ENCODE measurements at regions not wholly inside any gene's neighbourhood (a gene's known extent, or its start where the extent isn't known, plus 50 kb on each side); places are given as distances from the start of the nearest gene placed in this dataset.

GRCh38 chr4:180810581-180810980, 1432.6 kb upstream of the TENM3 start:
- Histone ChIP-seq H3K36me3 (replicated peaks; ENCODE audit: insufficient read depth, low read length) (no peaks in the 10 kb centered on the region), H4K20me1 (ENCODE audit: insufficient read depth, low read length) (no peaks in the 10 kb centered on the region), H2AFZ (ENCODE audit: low read length) (no peak overlapping the region), H3K27ac (ENCODE audit: low read length) (no peak overlapping the region), H3K79me2 (ENCODE audit: low read length) (no peaks in the 10 kb centered on the region), H3K9ac (ENCODE audit: low read length) (no peak overlapping the region), H3F3A (ENCODE audit: insufficient read depth, low read length) (no peaks in the 10 kb centered on the region), H3K4me3 (ENCODE audit: low read length) (no peak overlapping the region), H3K9me3 (replicated peaks; ENCODE audit: insufficient read depth, low read length) (no peaks in the 10 kb centered on the region), H3K4me2 (ENCODE audit: low read depth, low read length) (no peak overlapping the region), H3K4me1 (ENCODE audit: low read length) (peaks cover 18% of the 10 kb centered on the region), H3K9me2 (replicated peaks; ENCODE audit: insufficient read depth, low read length) (no peaks in the 10 kb centered on the region), H3K27me3 (replicated peaks; ENCODE audit: insufficient read depth, low read length) (no peaks in the 10 kb centered on the region)
- no peak for TF ChIP-seq EZH2phosphoT487 (IDR thresholded peaks at IDR 0.05; ENCODE audit: low read length)
- TF ChIP-seq CTCF (IDR thresholded peaks at IDR 0.05; ENCODE audit: low read length): no peak
- TF ChIP-seq EZH2 (optimal IDR thresholded peaks at IDR 0.05; ENCODE audit: low read depth, low read length): no peak
- DNase-seq: no peak

- Histone ChIP-seq H3K9me3 (replicated peaks; ENCODE audit: insufficient read depth, low read length) (no peaks in the 10 kb centered on the region), H3K4me3 (ENCODE audit: low read length) (no peak overlapping the region), H4K20me1 (ENCODE audit: insufficient read depth, low read length) (no peaks in the 10 kb centered on the region), H3K27me3 (replicated peaks; ENCODE audit: insufficient read depth, low read length) (no peaks in the 10 kb centered on the region), H3K4me1 (ENCODE audit: low read length) (peaks cover 17% of the 10 kb centered on the region), H3K9ac (ENCODE audit: low read length) (no peak overlapping the region), H2AFZ (ENCODE audit: low read length) (no peak overlapping the region), H3K4me2 (ENCODE audit: low read depth, low read length) (no peak overlapping the region), H3K9me2 (replicated peaks; ENCODE audit: insufficient read depth, low read length) (no peaks in the 10 kb centered on the region), H3K79me2 (ENCODE audit: low read length) (no peaks in the 10 kb centered on the region), H3K27ac (ENCODE audit: low read length) (peak overlapping the region; percentile 2; the same call in 1 of the 2 replicates), H3K36me3 (replicated peaks; ENCODE audit: insufficient read depth, low read length) (no peaks in the 10 kb centered on the region), H3F3A (ENCODE audit: insufficient read depth, low read length) (no peaks in the 10 kb centered on the region)
- TF ChIP-seq EZH2phosphoT487 (IDR thresholded peaks at IDR 0.05; ENCODE audit: low read length): no peak
- no peak for TF ChIP-seq EZH2 (optimal IDR thresholded peaks at IDR 0.05; ENCODE audit: low read depth, low read length)
- no peak for TF ChIP-seq CTCF (IDR thresholded peaks at IDR 0.05; ENCODE audit: low read length)
- DNase-seq: peak; percentile 27
Observed at GRCh38 chr4:180811556-180811955, 1431.6 kb upstream of the TENM3 start.

- no peaks in the 10 kb centered on the region for H4K20me1 ChIP-seq (ENCODE audit: insufficient read depth, low read length)
- H2AFZ ChIP-seq (ENCODE audit: low read length): no peak overlapping the region
- H3K36me3 ChIP-seq (replicated peaks; ENCODE audit: insufficient read depth, low read length): no peaks in the 10 kb centered on the region
- no peaks in the 10 kb centered on the region for H3K27me3 ChIP-seq (replicated peaks; ENCODE audit: insufficient read depth, low read length)
- no peaks in the 10 kb centered on the region for H3K9me2 ChIP-seq (replicated peaks; ENCODE audit: insufficient read depth, low read length)
- DNase-seq: no peak
- H3K27ac ChIP-seq (ENCODE audit: low read length): no peak overlapping the region
- no peak overlapping the region for H3K9ac ChIP-seq (ENCODE audit: low read length)
- no peak for TF ChIP-seq EZH2phosphoT487 (IDR thresholded peaks at IDR 0.05; ENCODE audit: low read length)
- TF ChIP-seq EZH2 (optimal IDR thresholded peaks at IDR 0.05; ENCODE audit: low read depth, low read length): no peak
- no peak for TF ChIP-seq CTCF (IDR thresholded peaks at IDR 0.05; ENCODE audit: low read length)
- H3K4me2 ChIP-seq (ENCODE audit: low read depth, low read length): no peak overlapping the region
- H3K4me3 ChIP-seq (ENCODE audit: low read length): no peak overlapping the region
- H3K79me2 ChIP-seq (ENCODE audit: low read length): no peaks in the 10 kb centered on the region
- no peaks in the 10 kb centered on the region for H3K9me3 ChIP-seq (replicated peaks; ENCODE audit: insufficient read depth, low read length)
- H3K4me1 ChIP-seq (ENCODE audit: low read length): peaks cover 17% of the 10 kb centered on the region
- H3F3A ChIP-seq (ENCODE audit: insufficient read depth, low read length): no peaks in the 10 kb centered on the region
Observed at GRCh38 chr4:180812783-180813182, 1430.4 kb upstream of the TENM3 start.

Data from MM.1S (cell line).